Posterior vena cava (tissue), 2 donors: ENCODE measurements at regions not wholly inside any gene's neighbourhood (a gene's known extent, or its start where the extent isn't known, plus 50 kb on each side); places are given as distances from the start of the nearest gene placed in this dataset.

Source experiments
- DNase-seq: peaks from one replicate; pipeline ENCODE4 v3.0.0-alpha.2; 2020; ENCODE audit warnings: low spot score
- intact Hi-C, 2 donors: fragments of 100-400 bp; cut with DNase I; formaldehyde crosslinking; loops; one replicate each; pipeline versions ENCODE4 v1.14.1 to v1.14.2; 2022 to 2023
- donor health status: DM: yes; HTN: yes; CAD: no.
- donor health status: DM: yes; HTN: yes; CAD: no.

DNA sequence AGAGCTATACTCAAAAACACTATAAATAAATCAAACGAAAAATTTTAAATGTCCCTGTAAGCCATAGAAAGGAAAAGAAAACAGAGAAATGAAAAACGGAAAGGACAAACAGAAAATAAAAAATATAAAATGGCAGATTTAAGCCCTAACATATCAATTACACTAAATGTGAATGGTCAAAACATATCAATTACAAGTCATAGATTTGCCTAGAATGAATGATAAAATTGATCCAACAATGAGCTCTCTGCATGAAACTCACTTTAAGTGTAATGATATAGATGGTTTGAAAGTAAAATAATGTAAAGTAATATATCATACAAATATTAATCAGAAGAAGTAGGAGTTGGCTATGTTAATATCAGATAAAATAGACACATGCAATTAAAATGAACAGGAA lies 54.2 kb upstream of the TCF4 start:
- intact Hi-C loops, result no loop called here
- DNase-seq, result no peak

DNA sequence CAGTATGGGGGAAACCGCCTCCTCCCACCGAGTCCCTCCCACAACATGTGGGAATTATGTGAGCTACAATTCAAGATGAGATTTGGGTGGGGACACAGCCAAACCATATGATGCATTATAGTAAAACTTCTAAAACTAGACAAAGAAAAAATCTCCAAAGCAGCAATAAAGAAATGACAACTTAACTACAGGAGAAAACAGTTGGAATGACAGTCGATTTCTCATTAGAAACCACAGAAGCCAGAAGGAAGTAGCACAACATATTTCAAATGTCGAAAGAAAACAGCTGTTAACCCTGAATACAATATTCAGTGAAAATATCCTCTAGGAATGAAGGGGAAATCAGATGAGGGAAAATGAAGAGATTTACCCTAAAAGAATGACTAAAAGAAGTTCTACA lies 53.5 kb upstream of the TCF4 start:
- no peak for DNase-seq
- intact Hi-C loops, result no loop called here
